MCF 10A (cell line): ENCODE measurements at regions not wholly inside any gene's neighbourhood (a gene's known extent, or its start where the extent isn't known, plus 50 kb on each side); places are given as distances from the start of the nearest gene placed in this dataset.

Experiments
- BruUV-seq: library from RNA; stranded (reverse); fragments of 400-500 nt; replicated peaks from 2 replicates; lab custom pipeline; 2021; lab: Mats Ljungman, UMichigan
- CTCF ChIA-PET: fragments of 300-600 bp; sonication (Branson Sonifier 250); formaldehyde crosslinking; extraction: SDS; loops from one replicate; lab custom pipeline; 2021; ENCODE audit warnings: antibody characterized with exemption, inconsistent platforms; lab: Yijun Ruan, JAX
- POLR2A ChIA-PET: fragments of 300-600, 350-650 bp; sonication (Branson Sonifier 250); formaldehyde crosslinking; extraction: SDS; loops from one replicate; lab custom pipeline; 2020; ENCODE audit warnings: antibody characterized with exemption, inconsistent platforms; lab: Yijun Ruan, JAX
- DNase-seq: peaks from one replicate; pipeline ENCODE4 v3.0.0-alpha.2; 2018; ENCODE audit not compliant: unreplicated experiment
- H3K27ac Mint-ChIP-seq: one replicate; pipeline ENCODE4 v1.8.0; 2022; ENCODE audit warnings: mild to moderate bottlenecking, low read depth, mixed read lengths; ENCODE audit not compliant: unreplicated experiment
- H3K27me3 Mint-ChIP-seq: one replicate; pipeline ENCODE4 v1.8.0; 2022; ENCODE audit warnings: mixed read lengths; ENCODE audit not compliant: insufficient read depth, unreplicated experiment
- H3K36me3 Mint-ChIP-seq: one replicate; pipeline ENCODE4 v1.8.0; 2022; ENCODE audit warnings: mild to moderate bottlenecking, moderate library complexity, mixed read lengths; ENCODE audit not compliant: insufficient read depth, unreplicated experiment
- H3K4me1 Mint-ChIP-seq: one replicate; pipeline ENCODE4 v1.8.0; 2022; ENCODE audit warnings: mixed read lengths; ENCODE audit not compliant: insufficient read depth, unreplicated experiment
- H3K4me3 Mint-ChIP-seq: one replicate; pipeline ENCODE4 v1.8.0; 2022; ENCODE audit warnings: mild to moderate bottlenecking, moderate library complexity, mixed read lengths; ENCODE audit not compliant: unreplicated experiment
- H3K9me3 Mint-ChIP-seq: one replicate; pipeline ENCODE4 v1.8.0; 2022; ENCODE audit warnings: mixed read lengths; ENCODE audit not compliant: unreplicated experiment
- CTCF ChIP-seq: fragments of 200-600 bp; IDR thresholded peaks from one replicate; pipeline ENCODE4 v1.8.0; 2022; ENCODE audit warnings: antibody characterized with exemption, mild to moderate bottlenecking; ENCODE audit not compliant: unreplicated experiment
- intact Hi-C: fragments of 100-400 bp; cut with micrococcal nuclease; formaldehyde crosslinking; loops from 2 replicates; pipeline ENCODE4 v1.14.1; 2022

- ChIA-PET POLR2A (interaction anchor here (0.6 to 0.7 kb wide), 3 partner anchors 15 to 553 kb away, joined by 3 read pairs; no protein-coding TSS in a partner anchor), CTCF (interaction anchor here (0.6 to 1.1 kb wide), 4 partner anchors 12 to 687 kb away, joined by 3 to 4 read pairs (median 3); no protein-coding TSS in a partner anchor)
- Mint-ChIP-seq H3K4me1 (no peaks in the 10 kb centered on the region), H3K4me3 (no peak overlapping the region), H3K27ac (no peak overlapping the region), H3K36me3 (no peaks in the 10 kb centered on the region), H3K9me3 (peaks cover 19% of the 10 kb centered on the region), H3K27me3 (no peaks in the 10 kb centered on the region)
- TF ChIP-seq CTCF: no peak
- intact Hi-C loops: no loop called here
- no peak for DNase-seq
- BruUV-seq: no TSS peak
Observed at GRCh38 chr9:8206720-8207119, 407.1 kb upstream of the DMAC1 start.

DNA sequence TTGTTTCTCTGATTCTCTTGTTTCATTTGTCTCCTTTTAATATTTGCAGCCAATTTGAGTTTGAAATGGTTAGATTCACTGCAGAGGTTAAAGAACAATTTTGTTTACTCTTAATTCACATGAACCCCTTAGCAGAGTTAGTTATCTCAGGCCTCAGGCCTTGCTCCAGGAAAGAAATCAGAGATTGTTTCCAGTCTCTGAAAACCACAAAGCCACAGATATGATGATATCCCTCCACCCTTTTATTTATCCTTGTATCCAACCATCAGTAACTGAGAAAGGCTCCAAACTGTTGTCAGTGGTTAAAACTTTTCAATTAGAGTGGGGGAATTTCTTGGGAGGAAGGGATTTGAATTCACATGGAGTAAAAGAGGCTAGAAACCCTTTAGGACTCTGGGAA lies 406.0 kb upstream of the DMAC1 start:
- H3K27ac Mint-ChIP-seq: no peak overlapping the region
- no TSS peak for BruUV-seq
- no peaks in the 10 kb centered on the region for H3K36me3 Mint-ChIP-seq
- H3K27me3 Mint-ChIP-seq: no peaks in the 10 kb centered on the region
- TF ChIP-seq CTCF: no peak
- H3K4me1 Mint-ChIP-seq: no peaks in the 10 kb centered on the region
- no peak overlapping the region for H3K4me3 Mint-ChIP-seq
- DNase-seq: no peak
- intact Hi-C loops: no loop called here
- ChIA-PET CTCF (no interaction called here), POLR2A (no interaction called here)
- peaks cover 23% of the 10 kb centered on the region for H3K9me3 Mint-ChIP-seq

GRCh38 chr9:8189881-8190280 lies 390.3 kb upstream of the DMAC1 start:
- H3K4me1 Mint-ChIP-seq: no peaks in the 10 kb centered on the region
- BruUV-seq: no TSS peak
- H3K27me3 Mint-ChIP-seq: no peaks in the 10 kb centered on the region
- H3K27ac Mint-ChIP-seq: no peak overlapping the region
- ChIA-PET POLR2A (no interaction called here), CTCF (interaction anchor here (0.9 kb wide), 1 partner anchor 18 kb away, joined by 3 read pairs; no protein-coding TSS in a partner anchor)
- intact Hi-C loops: no loop called here
- H3K4me3 Mint-ChIP-seq: no peak overlapping the region
- peak; percentile 3 for DNase-seq
- H3K36me3 Mint-ChIP-seq: no peaks in the 10 kb centered on the region
- TF ChIP-seq CTCF: no peak
- H3K9me3 Mint-ChIP-seq: peaks cover 23% of the 10 kb centered on the region

- intact Hi-C loops: no loop called here
- ChIA-PET CTCF (interaction anchor here (0.6 to 0.9 kb wide), 2 partner anchors 19 to 1620 kb away, joined by 3 read pairs; no protein-coding TSS in a partner anchor), POLR2A (no interaction called here)
- no TSS peak for BruUV-seq
- H3K27ac Mint-ChIP-seq: no peak overlapping the region
- DNase-seq: peak; percentile 42
- H3K4me3 Mint-ChIP-seq: no peak overlapping the region
- H3K9me3 Mint-ChIP-seq: peaks cover 25% of the 10 kb centered on the region
- no peaks in the 10 kb centered on the region for H3K4me1 Mint-ChIP-seq
- no peak for TF ChIP-seq CTCF
- H3K27me3 Mint-ChIP-seq: no peaks in the 10 kb centered on the region
- no peaks in the 10 kb centered on the region for H3K36me3 Mint-ChIP-seq
Observed at GRCh38 chr9:8188723-8189407, 389.3 kb upstream of the DMAC1 start.
